ENCODE measurements at regions not wholly inside any gene's neighbourhood (a gene's known extent, or its start where the extent isn't known, plus 50 kb on each side); places are given as distances from the start of the nearest gene placed in this dataset.

DNA sequence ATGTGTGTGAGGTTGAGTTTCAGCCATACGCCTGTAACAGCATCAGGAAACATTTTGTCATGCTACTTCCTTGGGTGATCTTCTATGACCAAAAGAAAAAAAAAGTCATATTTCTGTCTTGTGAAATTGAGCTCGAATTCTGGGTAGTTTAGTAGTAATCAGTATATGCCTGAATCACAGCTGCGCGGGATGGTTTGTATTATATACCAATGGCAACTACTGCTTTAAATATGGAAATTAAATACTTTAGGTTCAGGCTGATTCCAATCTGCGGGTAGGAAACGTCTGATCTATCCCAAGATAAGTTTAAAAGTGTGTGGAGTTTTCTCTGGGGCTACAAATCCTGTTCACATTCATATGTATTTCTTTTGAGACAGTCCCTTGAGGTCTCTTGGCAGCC, 115.6 kb upstream of the FERMT1 start:
- Mint-ChIP-seq H3K27ac (no peak overlapping the region), H3K36me3 (no peaks in the 10 kb centered on the region), H3K4me1 (no peaks in the 10 kb centered on the region), H3K9me3 (peaks cover 6% of the 10 kb centered on the region), H3K27me3 (no peaks in the 10 kb centered on the region), H3K4me3 (no peak overlapping the region)
- ATAC-seq: no peak

- ATAC-seq: no peak
- H3K9me3 Mint-ChIP-seq: peaks cover 11% of the 10 kb centered on the region
- H3K27me3 Mint-ChIP-seq: no peaks in the 10 kb centered on the region
- no peaks in the 10 kb centered on the region for H3K36me3 Mint-ChIP-seq
- H3K27ac Mint-ChIP-seq: no peak overlapping the region
- no peak overlapping the region for H3K4me3 Mint-ChIP-seq
- H3K4me1 Mint-ChIP-seq: no peaks in the 10 kb centered on the region
Observed at GRCh38 chr20:6235510-6235909, 112.7 kb upstream of the FERMT1 start.

GRCh38 chr20:6232436-6232835, 109.6 kb upstream of the FERMT1 start:
- Mint-ChIP-seq H3K27me3 (no peaks in the 10 kb centered on the region), H3K4me1 (no peaks in the 10 kb centered on the region), H3K4me3 (no peak overlapping the region), H3K36me3 (no peaks in the 10 kb centered on the region), H3K27ac (no peak overlapping the region), H3K9me3 (peaks cover 9% of the 10 kb centered on the region)
- no peak for ATAC-seq

DNA sequence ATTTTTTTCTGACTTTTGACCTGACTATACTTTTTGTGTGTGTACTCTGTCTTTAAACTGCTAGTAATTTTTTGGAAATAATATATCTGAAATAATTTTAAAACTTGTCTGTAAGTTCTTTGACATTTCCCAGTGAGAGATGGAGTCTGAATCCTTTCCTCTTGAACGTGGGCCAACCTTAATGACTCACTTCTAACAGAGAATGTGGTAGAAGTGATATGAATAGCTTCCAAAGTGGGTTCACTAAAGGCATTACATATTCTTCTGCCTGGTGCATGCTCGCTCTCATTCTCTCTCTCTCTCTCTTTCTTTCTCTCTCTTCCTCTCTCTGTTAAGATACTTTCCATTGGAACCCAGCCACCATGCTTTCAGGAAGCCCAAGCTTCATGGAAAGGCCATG, 108.7 kb upstream of the FERMT1 start:
- Mint-ChIP-seq H3K9me3 (peaks cover 9% of the 10 kb centered on the region), H3K36me3 (no peaks in the 10 kb centered on the region), H3K27ac (no peak overlapping the region), H3K4me1 (no peaks in the 10 kb centered on the region), H3K27me3 (no peaks in the 10 kb centered on the region), H3K4me3 (no peak overlapping the region)
- ATAC-seq: no peak

DNA sequence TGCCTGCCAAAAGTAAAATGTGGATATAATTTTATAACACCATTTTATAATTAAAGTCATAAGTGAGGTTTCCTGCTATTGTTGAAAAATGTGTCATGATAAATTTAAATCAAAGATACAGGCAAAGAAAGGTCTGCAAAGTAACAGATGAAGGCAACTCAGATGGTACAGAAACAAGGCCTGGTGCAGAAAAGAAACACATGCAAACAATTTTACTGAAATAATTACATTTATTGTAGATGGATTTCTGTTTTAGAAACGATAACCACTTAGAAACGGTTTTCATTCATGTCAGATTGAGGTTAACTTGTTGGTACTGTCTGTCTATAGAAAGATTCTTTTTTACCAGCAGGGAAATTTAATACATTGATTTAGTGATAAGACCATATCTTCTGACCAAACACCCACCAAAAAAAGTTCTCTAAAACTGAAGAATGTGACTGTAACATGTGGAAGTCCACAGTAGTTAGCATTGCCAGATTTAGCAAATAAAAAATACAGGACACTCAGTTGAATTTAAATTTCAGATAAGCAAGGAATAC, 105.5 kb upstream of the FERMT1 start:
- Mint-ChIP-seq H3K4me1 (no peaks in the 10 kb centered on the region), H3K4me3 (no peak overlapping the region)

GRCh38 chr20:6213311-6213710, 90.5 kb upstream of the FERMT1 start:
- Mint-ChIP-seq H3K9me3 (peaks cover 10% of the 10 kb centered on the region), H3K36me3 (no peaks in the 10 kb centered on the region), H3K4me3 (no peak overlapping the region), H3K4me1 (no peaks in the 10 kb centered on the region), H3K27me3 (peaks cover 10% of the 10 kb centered on the region), H3K27ac (no peak overlapping the region)
- no peak for ATAC-seq

More for the DNA sequence above, 105.5 kb upstream of the FERMT1 start:
- no peak overlapping the region for H3K27ac Mint-ChIP-seq
- ATAC-seq: no peak
- H3K27me3 Mint-ChIP-seq: no peaks in the 10 kb centered on the region
- H3K36me3 Mint-ChIP-seq: no peaks in the 10 kb centered on the region
- H3K9me3 Mint-ChIP-seq: peaks cover 6% of the 10 kb centered on the region

DNA sequence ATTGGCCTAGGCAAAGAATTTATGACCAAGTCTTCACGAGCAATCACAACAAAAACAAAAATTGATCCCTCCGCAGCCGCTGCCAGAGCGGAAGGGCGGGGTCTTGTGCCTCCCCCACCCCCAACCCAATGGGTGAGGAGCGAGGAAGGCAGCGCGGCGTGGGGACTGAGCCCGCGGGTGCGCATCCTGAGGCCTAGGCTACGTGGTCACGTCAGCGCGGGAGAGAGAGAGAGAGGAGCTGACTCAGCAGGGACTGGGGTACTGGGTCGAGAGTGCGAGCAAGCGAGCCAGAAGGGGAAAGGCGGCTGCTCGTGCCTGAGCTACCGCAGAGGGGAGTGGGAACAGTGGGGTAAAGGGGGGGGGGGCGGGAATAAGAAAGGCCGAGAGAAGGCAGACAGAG, 90.1 kb upstream of the FERMT1 start:
- no peak for ATAC-seq
- no peak overlapping the region for H3K4me3 Mint-ChIP-seq

GRCh38 chr20:6209093-6209492, 86.3 kb upstream of the FERMT1 start:
- H3K4me3 Mint-ChIP-seq: no peak overlapping the region
- H3K27me3 Mint-ChIP-seq: peaks cover 10% of the 10 kb centered on the region
- no peaks in the 10 kb centered on the region for H3K4me1 Mint-ChIP-seq

More for the DNA sequence above, 90.1 kb upstream of the FERMT1 start:
- H3K27ac Mint-ChIP-seq: no peak overlapping the region
- no peaks in the 10 kb centered on the region for H3K4me1 Mint-ChIP-seq
- H3K9me3 Mint-ChIP-seq: peaks cover 11% of the 10 kb centered on the region
- H3K36me3 Mint-ChIP-seq: no peaks in the 10 kb centered on the region
- H3K27me3 Mint-ChIP-seq: peaks cover 10% of the 10 kb centered on the region

DNA sequence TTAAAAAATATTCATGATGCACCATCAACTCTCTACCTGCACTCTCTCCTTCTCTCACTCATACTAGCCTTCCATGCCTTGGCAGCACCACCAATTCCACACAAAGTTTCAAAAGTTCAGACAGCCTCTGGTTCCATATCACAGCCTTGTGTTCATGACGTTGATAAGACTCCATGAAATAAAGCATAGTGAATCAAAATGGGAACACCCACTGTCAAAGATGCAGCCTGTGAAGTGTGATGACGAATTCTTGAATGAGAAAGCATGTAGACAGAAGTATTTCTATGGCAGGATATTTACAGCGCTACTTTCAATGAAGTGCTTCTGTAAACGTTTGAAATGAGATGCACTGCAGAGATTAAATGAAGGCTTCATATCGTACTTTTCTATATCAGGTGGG, 77.3 kb upstream of the FERMT1 start:
- Mint-ChIP-seq H3K36me3 (no peaks in the 10 kb centered on the region), H3K27me3 (no peaks in the 10 kb centered on the region), H3K4me1 (no peaks in the 10 kb centered on the region), H3K27ac (no peak overlapping the region), H3K9me3 (peaks cover 13% of the 10 kb centered on the region), H3K4me3 (no peak overlapping the region)
- no peak for ATAC-seq

More at GRCh38 chr20:6209093-6209492, 86.3 kb upstream of the FERMT1 start:
- no peaks in the 10 kb centered on the region for H3K36me3 Mint-ChIP-seq
- peaks cover 26% of the 10 kb centered on the region for H3K9me3 Mint-ChIP-seq
- H3K27ac Mint-ChIP-seq: no peak overlapping the region
- ATAC-seq: no peak

DNA sequence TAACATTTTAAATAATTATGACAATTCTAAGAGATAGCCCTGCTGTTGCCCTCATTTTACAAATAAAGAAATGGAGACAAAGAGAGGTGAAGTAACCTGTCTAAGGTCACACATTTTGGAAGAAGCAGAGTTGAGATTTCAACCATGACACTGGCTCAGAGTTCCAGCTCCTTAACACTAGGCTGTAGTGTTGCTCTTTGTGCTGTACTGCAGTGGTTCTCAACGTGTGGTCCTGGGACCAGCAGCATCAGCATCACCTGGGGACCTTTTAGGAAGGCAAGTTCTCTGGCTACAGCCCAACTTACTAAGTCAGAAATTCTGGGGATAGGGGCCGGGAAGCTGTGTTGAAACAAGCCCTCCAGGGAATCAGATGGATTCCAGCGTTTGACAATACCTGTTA, 62.4 kb upstream of the FERMT1 start:
- Mint-ChIP-seq H3K27ac (no peak overlapping the region), H3K4me3 (no peak overlapping the region), H3K4me1 (no peaks in the 10 kb centered on the region), H3K9me3 (peaks cover 3% of the 10 kb centered on the region), H3K27me3 (no peaks in the 10 kb centered on the region), H3K36me3 (no peaks in the 10 kb centered on the region)
- ATAC-seq: no peak

- Mint-ChIP-seq H3K27ac (no peak overlapping the region), H3K4me1 (no peaks in the 10 kb centered on the region), H3K27me3 (no peaks in the 10 kb centered on the region), H3K9me3 (peaks cover 3% of the 10 kb centered on the region), H3K4me3 (no peak overlapping the region), H3K36me3 (no peaks in the 10 kb centered on the region)
- no peak for ATAC-seq
Observed at GRCh38 chr20:6184086-6184485, 61.3 kb upstream of the FERMT1 start.

DNA sequence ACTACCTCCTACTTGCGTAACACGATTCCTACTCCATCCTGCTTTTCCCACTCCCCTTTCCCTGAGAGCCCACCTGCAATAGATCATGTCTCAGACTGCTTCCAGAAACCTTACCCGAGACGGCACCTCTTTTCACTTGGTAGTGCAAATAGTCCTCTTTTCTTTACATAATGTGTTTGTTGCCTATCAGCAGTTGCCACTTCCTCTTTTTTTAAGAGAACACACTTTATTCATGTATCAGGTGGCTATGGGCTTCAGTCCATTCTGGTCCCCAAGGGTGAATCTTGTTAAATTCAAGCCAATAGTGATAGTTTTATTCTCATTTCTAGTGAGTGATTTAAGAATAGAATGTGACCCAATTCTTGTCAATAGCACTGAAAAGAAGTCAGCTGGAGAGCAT, 57.7 kb upstream of the FERMT1 start:
- Mint-ChIP-seq H3K4me3 (no peak overlapping the region), H3K9me3 (peaks cover 3% of the 10 kb centered on the region), H3K27ac (no peak overlapping the region), H3K4me1 (no peaks in the 10 kb centered on the region), H3K27me3 (no peaks in the 10 kb centered on the region), H3K36me3 (no peaks in the 10 kb centered on the region)
- no peak for ATAC-seq

GRCh38 chr20:6178537-6178936, 55.7 kb upstream of the FERMT1 start:
- H3K27me3 Mint-ChIP-seq: no peaks in the 10 kb centered on the region
- H3K27ac Mint-ChIP-seq: no peak overlapping the region
- no peak overlapping the region for H3K4me3 Mint-ChIP-seq
- ATAC-seq: no peak
- peaks cover 3% of the 10 kb centered on the region for H3K9me3 Mint-ChIP-seq
- H3K4me1 Mint-ChIP-seq: no peaks in the 10 kb centered on the region
- H3K36me3 Mint-ChIP-seq: no peaks in the 10 kb centered on the region

DNA sequence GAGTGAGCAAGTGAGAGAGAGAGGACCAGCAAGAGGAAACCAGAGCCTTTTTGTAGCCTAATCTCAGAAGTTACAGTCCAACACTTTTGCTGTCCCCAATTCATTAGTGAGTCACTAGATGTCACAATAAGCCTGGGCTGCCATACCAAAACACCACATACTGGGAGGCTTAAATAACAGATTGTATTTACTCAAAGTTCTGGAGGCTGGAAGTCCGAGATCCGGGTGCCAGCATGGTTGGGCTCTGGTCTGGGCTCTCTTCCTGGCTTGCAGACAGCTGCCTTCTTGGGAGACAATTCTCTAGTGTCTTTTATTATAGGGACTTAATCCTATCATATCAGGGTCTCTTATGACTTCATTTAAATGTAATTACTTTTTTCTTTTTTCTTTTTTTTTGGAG, 50.7 kb upstream of the FERMT1 start:
- no peak overlapping the region for H3K27ac Mint-ChIP-seq
- no peak overlapping the region for H3K4me3 Mint-ChIP-seq
- H3K36me3 Mint-ChIP-seq: no peaks in the 10 kb centered on the region
- no peaks in the 10 kb centered on the region for H3K4me1 Mint-ChIP-seq
- no peak for ATAC-seq
- H3K27me3 Mint-ChIP-seq: no peaks in the 10 kb centered on the region
- H3K9me3 Mint-ChIP-seq: peaks cover 3% of the 10 kb centered on the region

Data from stimulated activated memory B cell treated with anti-CD40 and anti-IgM and Interleukin-4, amounts not matched to agents 10 μg/mL and 1 μg/mL and 100 μg/mL, for 72 hours (primary cell).